NCI-H748 (cell line): ENCODE measurements at regions not wholly inside any gene's neighbourhood (a gene's known extent, or its start where the extent isn't known, plus 50 kb on each side); places are given as distances from the start of the nearest gene placed in this dataset.

Source experiments
- DNase-seq: peaks from one replicate; lab custom pipeline; 2025; ENCODE audit not compliant: unreplicated experiment; lab: John Stamatoyannopoulos, UW

- DNase-seq = peak; percentile 3
Observed at GRCh38 chr2:122519821-122520611, 764.6 kb downstream of the TSN start.

GRCh38 chr2:122523143-122523542 lies 767.7 kb downstream of the TSN start:
- no peak for DNase-seq

- DNase-seq = no peak
Observed at GRCh38 chr2:122523981-122524380, 768.5 kb downstream of the TSN start.

GRCh38 chr2:122525336-122525735 lies 769.9 kb downstream of the TSN start:
- no peak for DNase-seq

GRCh38 chr2:122528061-122528460 lies 772.6 kb downstream of the TSN start:
- DNase-seq = no peak

- no peak for DNase-seq
Observed at GRCh38 chr2:122528958-122529705, 773.7 kb downstream of the TSN start.

GRCh38 chr2:122530814-122531213 lies 775.4 kb downstream of the TSN start:
- no peak for DNase-seq

GRCh38 chr2:122531290-122532071 lies 776.0 kb downstream of the TSN start:
- peak; percentile 4 for DNase-seq

GRCh38 chr2:122532072-122532344 lies 776.6 kb downstream of the TSN start:
- DNase-seq = no peak

- no peak for DNase-seq
Observed at GRCh38 chr2:122532481-122532880, 777.0 kb downstream of the TSN start.

- no peak for DNase-seq
Observed at GRCh38 chr2:122535960-122536505, 780.6 kb downstream of the TSN start.

- no peak for DNase-seq
Observed at GRCh38 chr2:122539311-122539710, 783.9 kb downstream of the TSN start.

GRCh38 chr2:122539920-122540319 lies 784.5 kb downstream of the TSN start:
- no peak for DNase-seq

- DNase-seq = no peak
Observed at GRCh38 chr2:122542236-122542635, 786.8 kb downstream of the TSN start.

- no peak for DNase-seq
Observed at GRCh38 chr2:122542646-122543045, 787.2 kb downstream of the TSN start.

GRCh38 chr2:122543815-122544214 lies 788.4 kb downstream of the TSN start:
- DNase-seq = no peak

- no peak for DNase-seq
Observed at GRCh38 chr2:122545821-122546220, 790.4 kb downstream of the TSN start.

GRCh38 chr2:122562775-122563174 lies 807.3 kb downstream of the TSN start:
- no peak for DNase-seq

- no peak for DNase-seq
Observed at GRCh38 chr2:122563781-122564180, 808.3 kb downstream of the TSN start.

GRCh38 chr2:122564843-122565242 lies 809.4 kb downstream of the TSN start:
- no peak for DNase-seq

- no peak for DNase-seq
Observed at GRCh38 chr2:122565364-122565763, 809.9 kb downstream of the TSN start.

- DNase-seq = no peak
Observed at GRCh38 chr2:122570641-122571040, 815.2 kb downstream of the TSN start.
